GM19455 (cell line): ENCODE measurements at regions not wholly inside any gene's neighbourhood (a gene's known extent, or its start where the extent isn't known, plus 50 kb on each side); places are given as distances from the start of the nearest gene placed in this dataset.

Experiments used
- ATAC-seq: cut with Tn5 transposase; IDR thresholded peaks from one replicate; pipeline ENCODE4 v1.9.1; 2021; ENCODE audit not compliant: unreplicated experiment

DNA sequence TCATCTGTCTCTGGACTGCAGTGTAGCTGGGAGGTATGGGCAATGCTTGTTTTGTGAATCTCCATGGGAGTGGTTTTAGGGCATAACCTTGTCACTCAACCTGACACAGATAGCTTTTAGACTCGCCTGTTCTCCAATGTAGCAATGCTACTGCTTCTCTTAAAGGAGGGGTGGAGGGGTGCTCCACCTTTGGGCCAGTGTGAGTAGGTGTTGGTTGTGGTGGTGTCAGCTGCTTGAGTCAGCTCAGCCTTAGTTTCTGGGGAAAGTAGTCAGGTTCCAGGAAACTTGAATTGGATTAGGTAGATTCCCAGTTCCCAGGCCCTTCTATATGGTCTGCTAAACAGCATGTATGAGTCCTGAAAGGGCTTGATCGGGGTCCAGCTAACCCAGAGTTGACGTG, 91.1 kb upstream of the PLPPR1 start:
- ATAC-seq: no peak

DNA sequence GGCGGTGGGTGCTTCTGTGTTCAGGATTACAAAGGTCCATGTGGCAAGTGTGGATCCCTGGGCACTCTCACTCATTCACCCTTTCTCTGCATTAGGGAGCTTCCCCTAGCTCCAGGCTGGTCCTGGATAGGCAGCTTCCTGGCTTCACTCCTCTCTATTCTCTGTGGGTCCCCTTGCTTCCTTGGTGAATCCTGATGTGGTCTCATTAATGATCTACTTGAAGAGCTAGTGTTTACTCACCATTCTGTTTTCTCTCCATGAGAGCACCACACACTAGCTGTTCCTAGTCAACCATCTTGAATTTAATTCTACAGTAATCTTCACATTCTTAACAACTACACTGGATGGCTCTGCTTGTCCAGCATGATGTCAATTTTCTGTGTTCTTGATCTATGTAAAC, 90.0 kb upstream of the PLPPR1 start:
- no peak for ATAC-seq

DNA sequence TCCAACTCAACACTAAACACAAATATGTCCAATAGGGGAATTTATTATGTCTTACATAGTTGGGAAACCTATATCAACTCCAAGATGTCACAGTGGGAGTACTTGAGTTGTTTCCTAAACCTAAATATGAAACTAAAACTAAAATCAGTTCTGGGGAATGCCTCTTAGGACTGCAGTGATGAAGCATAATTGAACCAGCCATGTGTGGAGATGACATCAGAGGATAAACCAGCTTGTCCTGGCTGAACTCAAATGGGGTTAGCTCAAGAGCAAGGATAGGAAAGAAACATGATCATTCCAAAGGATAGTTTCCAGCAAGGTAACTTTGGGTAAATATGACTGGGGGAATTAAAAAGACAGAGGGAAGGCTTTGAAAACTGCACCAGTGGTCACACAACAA, 88.9 kb upstream of the PLPPR1 start:
- no peak for ATAC-seq

DNA sequence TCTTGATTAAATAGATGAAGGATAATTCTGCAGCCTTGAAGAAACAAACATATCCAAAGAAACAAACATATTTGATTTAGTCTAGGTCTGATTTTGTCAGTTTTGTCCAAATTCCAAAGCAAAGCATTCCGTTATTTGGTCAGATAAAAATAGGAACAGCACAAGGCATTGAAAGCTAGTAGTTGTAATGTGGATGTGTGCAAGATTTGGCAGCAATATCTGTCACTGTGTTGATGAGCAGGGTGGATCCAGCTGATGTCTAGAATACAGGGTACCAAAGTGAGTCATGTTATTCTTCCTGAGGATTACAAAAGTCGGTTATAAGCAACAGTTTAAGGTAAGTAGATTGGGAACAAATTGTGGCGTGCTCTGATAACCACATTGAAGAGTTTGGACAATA, 69.3 kb upstream of the PLPPR1 start:
- no peak for ATAC-seq
